DMS 273 (cell line): ENCODE measurements at regions not wholly inside any gene's neighbourhood (a gene's known extent, or its start where the extent isn't known, plus 50 kb on each side); places are given as distances from the start of the nearest gene placed in this dataset.
A peak's percentile ranks its signal among the peaks of the same experiment; 100 is the strongest.
"Not testable (repeated sequence)": the region's sequence is repeated elsewhere in the genome, so short reads cannot be mapped to it uniquely, and the experiment has no call there.

ENCODE experiments used
- DNase-seq: peaks from one replicate; lab custom pipeline; 2025; ENCODE audit not compliant: unreplicated experiment; lab: John Stamatoyannopoulos, UW

- DNase-seq = no peak
Measured at GRCh38 chr1:194369622-194370021, 1183.2 kb upstream of the B3GALT2 start.

GRCh38 chr1:194369060-194369459 lies 1182.6 kb upstream of the B3GALT2 start:
- no peak for DNase-seq

GRCh38 chr1:194367121-194367520 lies 1180.7 kb upstream of the B3GALT2 start:
- DNase-seq = no peak

GRCh38 chr1:194366705-194367104 lies 1180.3 kb upstream of the B3GALT2 start:
- DNase-seq = no peak

- DNase-seq = no peak
Measured at GRCh38 chr1:194362327-194362726, 1175.9 kb upstream of the B3GALT2 start.

- DNase-seq = no peak
Measured at GRCh38 chr1:194361374-194362131, 1175.1 kb upstream of the B3GALT2 start.

- no peak for DNase-seq
Measured at GRCh38 chr1:194358208-194358581, 1171.8 kb upstream of the B3GALT2 start.

- DNase-seq = not testable (repeated sequence)
Measured at GRCh38 chr1:194357573-194358207, 1171.3 kb upstream of the B3GALT2 start.

GRCh38 chr1:194355488-194356106 lies 1169.2 kb upstream of the B3GALT2 start:
- DNase-seq = no peak

GRCh38 chr1:194353121-194353520 lies 1166.7 kb upstream of the B3GALT2 start:
- no peak for DNase-seq

- DNase-seq = no peak
Measured at GRCh38 chr1:194347200-194347599, 1160.8 kb upstream of the B3GALT2 start.

GRCh38 chr1:194342484-194343262 lies 1156.3 kb upstream of the B3GALT2 start:
- DNase-seq = peak; percentile 21

GRCh38 chr1:194341587-194341986 lies 1155.2 kb upstream of the B3GALT2 start:
- peak; percentile 53 for DNase-seq

GRCh38 chr1:194339471-194339870 lies 1153.1 kb upstream of the B3GALT2 start:
- DNase-seq = peak; percentile 76

GRCh38 chr1:194338241-194338948 lies 1152.0 kb upstream of the B3GALT2 start:
- DNase-seq = no peak

GRCh38 chr1:194333240-194333639 lies 1146.8 kb upstream of the B3GALT2 start:
- DNase-seq = no peak

GRCh38 chr1:194331758-194332157 lies 1145.3 kb upstream of the B3GALT2 start:
- DNase-seq = no peak

- DNase-seq = no peak
Measured at GRCh38 chr1:194322751-194323150, 1136.3 kb upstream of the B3GALT2 start.

- DNase-seq = no peak
Measured at GRCh38 chr1:194318790-194319280, 1132.4 kb upstream of the B3GALT2 start.

- DNase-seq = no peak
Measured at GRCh38 chr1:194309697-194310096, 1123.3 kb upstream of the B3GALT2 start.

- DNase-seq = no peak
Measured at GRCh38 chr1:194309269-194309668, 1122.9 kb upstream of the B3GALT2 start.
